ENCODE measurements at regions not wholly inside any gene's neighbourhood (a gene's known extent, or its start where the extent isn't known, plus 50 kb on each side); places are given as distances from the start of the nearest gene placed in this dataset.
"Not testable (repeated sequence)": the region's sequence is repeated elsewhere in the genome, so short reads cannot be mapped to it uniquely, and the experiment has no call there.

- TF ChIP-seq CTCF (IDR thresholded peaks at IDR 0.05; ENCODE audit: borderline replicate concordance, insufficient read depth, low read depth, low read length): no peak
These were observed 73.5 kb downstream of the DNAJB9 start for GRCh38 chr7:108643136-108643535.

GRCh38 chr7:108648989-108649388 is 79.3 kb downstream of the DNAJB9 start:
- no peak overlapping the region for H3K4me3 ChIP-seq (ENCODE audit: low read depth, low read length)
- no peak for TF ChIP-seq CTCF (IDR thresholded peaks at IDR 0.05; ENCODE audit: borderline replicate concordance, insufficient read depth, low read depth, low read length)

More at GRCh38 chr7:108643136-108643535, 73.5 kb downstream of the DNAJB9 start:
- no peak overlapping the region for H3K4me3 ChIP-seq (ENCODE audit: low read depth, low read length)

GRCh38 chr7:108650467-108650866 is 80.8 kb downstream of the DNAJB9 start:
- TF ChIP-seq CTCF (IDR thresholded peaks at IDR 0.05; ENCODE audit: borderline replicate concordance, insufficient read depth, low read depth, low read length): no peak
- H3K4me3 ChIP-seq (ENCODE audit: low read depth, low read length): no peak overlapping the region

GRCh38 chr7:108652886-108653285 is 83.2 kb downstream of the DNAJB9 start:
- no peak overlapping the region for H3K4me3 ChIP-seq (ENCODE audit: low read depth, low read length)
- TF ChIP-seq CTCF (IDR thresholded peaks at IDR 0.05; ENCODE audit: borderline replicate concordance, insufficient read depth, low read depth, low read length): no peak

GRCh38 chr7:108653526-108653925 is 83.9 kb downstream of the DNAJB9 start:
- no peak overlapping the region for H3K4me3 ChIP-seq (ENCODE audit: low read depth, low read length)
- TF ChIP-seq CTCF (IDR thresholded peaks at IDR 0.05; ENCODE audit: borderline replicate concordance, insufficient read depth, low read depth, low read length): no peak

- not testable (repeated sequence) for H3K4me3 ChIP-seq (ENCODE audit: low read depth, low read length)
These were observed 87.6 kb downstream of the DNAJB9 start for GRCh38 chr7:108657140-108657726.

- H3K4me3 ChIP-seq (ENCODE audit: low read depth, low read length): no peak overlapping the region
- no peak for TF ChIP-seq CTCF (IDR thresholded peaks at IDR 0.05; ENCODE audit: borderline replicate concordance, insufficient read depth, low read depth, low read length)
These were observed 89.6 kb downstream of the DNAJB9 start for GRCh38 chr7:108659261-108659660.

GRCh38 chr7:108659867-108660266 is 90.2 kb downstream of the DNAJB9 start:
- H3K4me3 ChIP-seq (ENCODE audit: low read depth, low read length): no peak overlapping the region
- no peak for TF ChIP-seq CTCF (IDR thresholded peaks at IDR 0.05; ENCODE audit: borderline replicate concordance, insufficient read depth, low read depth, low read length)

All from GM12875 (cell line).